Panc1 (cell line): ENCODE measurements at regions not wholly inside any gene's neighbourhood (a gene's known extent, or its start where the extent isn't known, plus 50 kb on each side); places are given as distances from the start of the nearest gene placed in this dataset.

Experiments
- CTCF ChIP-seq: fragments of 450-650 bp; IDR thresholded peaks from 2 replicates; pipeline ENCODE4 v1.5.1; 2017; ENCODE audit warnings: mild to moderate bottlenecking
- POLR2AphosphoS5 ChIP-seq: IDR thresholded peaks from 2 replicates; pipeline ENCODE4 v1.6.1; 2012; ENCODE audit warnings: mild to moderate bottlenecking, low read depth, low read length, moderate library complexity
- SIN3A ChIP-seq: IDR thresholded peaks from 2 replicates; pipeline ENCODE4 v1.6.1; 2012; ENCODE audit warnings: low read depth, mild to moderate bottlenecking, low read length, moderate library complexity, borderline replicate concordance; ENCODE audit not compliant: insufficient read depth

- TF ChIP-seq SIN3A (no peak), CTCF (no peak), POLR2AphosphoS5 (no peak)
These were observed 302.9 kb downstream of the CPS1 start for GRCh38 chr2:210859314-210859713.
